NB4 (cell line): ENCODE measurements at regions not wholly inside any gene's neighbourhood (a gene's known extent, or its start where the extent isn't known, plus 50 kb on each side); places are given as distances from the start of the nearest gene placed in this dataset.

ENCODE experiments used
- CTCF ChIP-seq: IDR thresholded peaks from one replicate; pipeline ENCODE4 v1.5.1; 2012; ENCODE audit warnings: low read depth, low read length
- MYC ChIP-seq: IDR thresholded peaks from 2 replicates; pipeline ENCODE4 v1.6.1; 2011; ENCODE audit warnings: low read depth, low read length
- POLR2A ChIP-seq: IDR thresholded peaks from 2 replicates; pipeline ENCODE4 v1.6.1; 2011; ENCODE audit warnings: mild to moderate bottlenecking; ENCODE audit not compliant: insufficient read length; ENCODE audit errors: extremely low read depth
- TF ChIP-seq, protein P1 (sequence below): IDR thresholded peaks from 2 replicates; pipeline ENCODE4 v1.6.1; 2011; ENCODE audit warnings: low read depth, low read length

GRCh38 chr12:92993259-92993658 is 64.2 kb upstream of the EEA1 start:
- TF ChIP-seq CTCF (no peak), POLR2A (no peak), MYC (no peak)
- TF ChIP-seq, protein P1, sequence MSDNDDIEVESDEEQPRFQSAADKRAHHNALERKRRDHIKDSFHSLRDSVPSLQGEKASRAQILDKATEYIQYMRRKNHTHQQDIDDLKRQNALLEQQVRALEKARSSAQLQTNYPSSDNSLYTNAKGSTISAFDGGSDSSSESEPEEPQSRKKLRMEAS: no peak
